ENCODE measurements at regions not wholly inside any gene's neighbourhood (a gene's known extent, or its start where the extent isn't known, plus 50 kb on each side); places are given as distances from the start of the nearest gene placed in this dataset.
"Not testable (repeated sequence)": the region's sequence is repeated elsewhere in the genome, so short reads cannot be mapped to it uniquely, and the experiment has no call there.

- DNase-seq = no peak
Measured at GRCh38 chr7:121519548-121520521, 123.7 kb upstream of the FAM3C start.

- no peak for DNase-seq
Measured at GRCh38 chr7:121517591-121517990, 121.5 kb upstream of the FAM3C start.

DNA sequence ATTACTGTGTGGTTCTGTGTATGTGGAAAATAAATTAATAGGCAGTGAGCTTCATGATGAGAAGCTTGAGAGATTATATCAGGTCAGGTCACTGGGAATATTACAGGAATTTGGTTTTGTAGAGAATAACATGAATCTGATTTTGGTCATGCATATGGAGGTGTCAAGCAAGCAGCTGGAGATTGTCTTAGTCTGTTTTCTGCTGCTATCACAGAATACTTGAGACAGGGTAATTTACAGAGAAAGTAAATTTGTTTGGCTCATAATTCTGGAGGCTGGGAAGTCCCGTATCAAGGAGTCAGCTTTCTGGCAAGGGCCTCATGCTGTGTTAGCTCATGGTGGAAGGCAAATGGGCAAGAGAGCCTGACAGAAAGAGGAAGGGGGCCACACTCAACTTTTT lies 120.7 kb upstream of the FAM3C start:
- no peak for DNase-seq

DNA sequence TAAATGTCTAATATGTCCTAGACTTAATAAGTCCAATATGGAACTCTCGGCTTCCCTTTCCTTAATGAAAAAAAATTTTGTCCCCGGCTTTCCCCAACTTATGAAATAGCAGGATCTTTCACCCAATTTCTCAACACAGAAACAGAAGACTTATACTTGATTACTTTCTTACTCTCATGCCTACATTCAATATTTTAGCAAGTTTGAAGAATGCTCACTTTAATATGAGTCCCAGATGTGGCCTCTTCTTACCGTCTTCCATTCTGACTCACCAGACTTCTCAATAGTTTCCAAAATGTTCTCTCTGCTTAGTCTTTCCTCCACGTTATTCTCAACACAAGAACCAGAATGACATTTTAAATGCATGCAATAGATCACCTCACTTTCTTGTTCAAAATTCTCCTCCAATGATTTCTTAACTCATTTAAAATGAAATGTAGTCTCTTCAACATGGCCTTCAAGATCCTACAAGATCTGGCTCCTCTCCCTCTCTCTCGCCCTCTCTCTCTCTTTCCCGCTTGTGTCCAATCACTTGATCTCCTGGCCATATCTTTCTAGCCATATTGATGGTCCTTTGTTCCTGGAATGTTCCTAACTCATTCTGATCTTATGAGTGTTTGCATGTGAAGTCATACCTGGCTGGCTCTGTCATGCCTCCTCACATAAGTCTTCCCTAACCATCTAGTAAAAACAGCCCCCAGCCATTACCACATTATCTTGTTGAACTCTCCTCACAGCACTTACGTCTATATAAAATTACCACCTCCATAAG lies 119.7 kb upstream of the FAM3C start:
- DNase-seq = no peak

DNA sequence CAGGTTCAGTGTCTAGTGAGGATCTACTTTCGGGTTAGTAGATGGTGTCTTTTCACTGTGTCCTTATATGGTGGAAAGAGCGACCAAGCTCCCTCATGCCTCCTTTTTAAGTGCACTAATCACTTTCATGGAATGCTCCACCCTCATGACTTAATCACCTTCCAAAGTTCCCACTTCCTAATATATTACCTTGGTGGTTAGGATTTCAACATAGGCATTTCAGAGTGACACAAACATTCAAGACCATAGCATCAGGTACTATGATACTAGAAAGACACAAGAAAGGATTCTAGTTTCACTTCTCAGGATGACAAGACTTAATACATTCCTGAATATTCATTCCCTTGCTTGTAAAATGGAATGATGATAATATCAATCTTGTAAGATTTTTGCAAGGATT lies 119.1 kb upstream of the FAM3C start:
- DNase-seq = no peak

GRCh38 chr7:121513105-121513504 lies 117.0 kb upstream of the FAM3C start:
- no peak for DNase-seq

GRCh38 chr7:121510858-121511482 lies 114.9 kb upstream of the FAM3C start:
- DNase-seq = no peak

- DNase-seq = no peak
Measured at GRCh38 chr7:121510302-121510701, 114.2 kb upstream of the FAM3C start.

GRCh38 chr7:121505540-121506182 lies 109.6 kb upstream of the FAM3C start:
- DNase-seq = no peak

DNA sequence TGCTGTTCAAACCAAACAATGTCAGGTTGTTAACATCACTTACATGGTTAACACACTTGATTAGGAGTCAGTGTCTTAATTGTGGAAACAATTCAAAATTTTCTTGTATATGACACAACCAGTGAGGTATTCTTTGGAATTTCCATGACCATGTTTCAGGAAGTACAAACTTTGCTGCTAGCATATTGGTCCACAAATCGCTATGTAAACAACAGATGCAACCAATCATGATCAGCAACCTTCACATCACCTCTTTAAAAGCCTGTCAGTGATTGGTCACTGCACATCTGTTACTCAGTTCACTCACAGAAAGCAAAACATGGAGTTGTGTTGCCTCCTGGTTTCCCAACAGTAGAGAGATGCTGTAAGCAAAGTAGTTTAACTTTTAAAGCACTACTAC lies 108.9 kb upstream of the FAM3C start:
- DNase-seq = no peak

DNA sequence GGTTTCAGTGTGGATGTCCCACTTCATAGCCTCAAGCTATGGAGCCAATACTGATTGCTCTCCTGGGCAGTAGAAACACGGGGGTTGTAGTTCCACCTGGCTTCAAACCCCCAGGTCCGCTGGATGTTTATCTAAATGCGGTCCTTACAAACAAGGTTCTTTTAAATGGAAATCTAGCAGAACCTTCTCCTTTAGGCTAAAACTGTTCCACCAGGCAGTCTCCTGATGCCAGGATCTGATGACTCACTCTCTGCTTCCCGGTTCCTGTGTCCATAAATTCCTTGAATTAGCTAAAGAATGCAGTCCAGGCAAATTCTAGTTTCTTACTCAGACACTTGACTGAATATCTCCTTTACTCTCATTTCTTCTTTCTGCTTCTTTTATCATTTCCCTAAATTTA lies 108.4 kb upstream of the FAM3C start:
- no peak for DNase-seq

DNA sequence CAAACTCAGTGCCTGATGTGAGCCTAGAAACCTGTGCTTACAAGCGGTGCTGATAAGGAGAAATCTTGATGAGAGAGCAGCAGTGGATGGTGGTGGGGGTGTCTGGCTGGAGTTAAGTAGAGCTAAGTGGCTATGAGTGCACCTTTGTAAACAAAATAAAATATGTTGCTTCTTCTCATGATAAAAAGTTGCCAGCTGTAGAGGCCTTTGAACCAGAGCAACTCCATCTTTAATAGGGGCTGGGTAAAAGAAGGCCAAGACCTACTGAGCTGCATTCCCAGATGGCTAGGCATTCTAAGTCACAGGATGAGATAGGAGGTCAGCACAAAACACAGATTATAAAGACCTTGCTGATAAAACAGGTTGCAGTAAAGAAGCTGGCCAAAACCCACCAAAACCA lies 107.6 kb upstream of the FAM3C start:
- DNase-seq = no peak

DNA sequence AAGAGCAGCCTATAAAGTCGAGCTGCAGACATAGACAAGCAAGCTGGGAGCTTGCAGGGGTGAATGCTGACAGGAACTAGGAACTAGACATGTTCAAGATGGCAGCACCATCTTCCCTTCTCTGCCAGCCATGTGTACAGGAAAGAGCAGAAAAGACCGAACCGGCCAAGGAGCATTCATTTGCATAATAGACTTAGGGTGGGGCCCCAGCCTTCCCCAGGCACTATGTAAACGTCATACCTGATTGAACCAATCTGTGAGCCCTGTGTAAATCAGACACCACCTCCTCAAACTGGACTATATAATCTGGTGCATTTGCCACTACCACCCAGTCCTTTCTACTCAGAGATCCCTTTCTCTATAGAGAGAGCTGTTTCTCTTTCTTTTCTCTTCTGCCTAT lies 106.9 kb upstream of the FAM3C start:
- DNase-seq = no peak

DNA sequence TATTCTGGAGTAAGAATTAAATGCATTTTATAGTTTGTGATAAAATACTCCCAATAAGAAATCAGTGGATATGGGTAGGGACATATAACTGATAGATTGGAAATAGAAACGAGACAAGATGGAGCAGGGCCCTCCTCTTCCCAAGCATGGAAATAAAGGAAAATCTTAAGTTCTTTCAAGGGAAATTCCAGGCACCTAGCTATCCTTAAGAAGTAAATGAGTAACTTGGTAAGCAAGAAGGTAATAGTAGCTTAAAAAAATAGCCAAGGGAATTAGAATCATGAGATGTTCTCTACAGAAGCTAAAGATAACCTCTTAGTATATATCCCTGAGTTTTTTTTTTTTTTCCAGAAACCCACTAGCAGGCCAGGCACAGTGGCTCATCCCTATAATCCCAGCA lies 105.5 kb upstream of the FAM3C start:
- DNase-seq = no peak

- no peak for DNase-seq
Measured at GRCh38 chr7:121500360-121501058, 104.4 kb upstream of the FAM3C start.

DNA sequence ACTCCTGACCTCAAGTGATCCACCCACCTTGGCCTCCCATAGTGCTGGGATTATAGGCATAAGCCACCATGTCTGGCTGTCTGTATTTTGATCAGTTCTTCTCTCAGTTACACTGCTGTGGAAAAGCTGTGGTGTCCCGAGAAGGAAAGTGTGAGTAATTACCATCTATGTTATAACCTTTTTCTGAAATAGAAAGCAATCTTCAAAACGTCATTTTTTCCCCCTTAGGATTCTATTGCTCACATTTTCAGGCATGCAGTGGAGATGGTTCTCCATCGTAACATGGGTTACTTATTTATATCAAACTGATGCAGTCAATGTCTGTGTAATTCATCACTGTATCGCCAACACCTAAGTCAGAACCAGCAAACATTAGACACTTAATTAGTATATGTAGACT lies 103.5 kb upstream of the FAM3C start:
- DNase-seq = no peak

GRCh38 chr7:121498816-121499215 lies 102.7 kb upstream of the FAM3C start:
- no peak for DNase-seq

GRCh38 chr7:121497545-121497944 lies 101.4 kb upstream of the FAM3C start:
- not testable (repeated sequence) for DNase-seq

- DNase-seq = no peak
Measured at GRCh38 chr7:121494516-121494915, 98.4 kb upstream of the FAM3C start.

DNA sequence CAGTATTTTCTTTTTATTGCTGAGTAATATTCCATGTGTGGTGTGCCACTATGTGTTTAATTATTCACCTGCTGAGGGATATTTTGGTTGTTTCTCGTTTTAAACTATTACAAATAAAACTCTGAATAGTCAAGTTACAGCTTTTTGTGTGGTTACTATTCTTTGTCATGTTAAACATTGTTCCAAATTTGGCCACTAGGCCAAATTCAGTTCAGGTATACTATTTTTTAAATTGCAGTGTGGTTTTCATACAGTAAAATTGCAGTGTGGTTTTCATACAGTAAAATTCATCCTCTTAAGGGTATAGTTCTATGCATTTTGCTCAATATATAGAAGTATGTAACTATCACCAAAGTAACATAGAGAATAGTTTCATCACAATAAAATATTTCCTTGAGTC lies 97.4 kb upstream of the FAM3C start:
- DNase-seq = no peak

- no peak for DNase-seq
Measured at GRCh38 chr7:121490309-121490708, 94.2 kb upstream of the FAM3C start.

DNA sequence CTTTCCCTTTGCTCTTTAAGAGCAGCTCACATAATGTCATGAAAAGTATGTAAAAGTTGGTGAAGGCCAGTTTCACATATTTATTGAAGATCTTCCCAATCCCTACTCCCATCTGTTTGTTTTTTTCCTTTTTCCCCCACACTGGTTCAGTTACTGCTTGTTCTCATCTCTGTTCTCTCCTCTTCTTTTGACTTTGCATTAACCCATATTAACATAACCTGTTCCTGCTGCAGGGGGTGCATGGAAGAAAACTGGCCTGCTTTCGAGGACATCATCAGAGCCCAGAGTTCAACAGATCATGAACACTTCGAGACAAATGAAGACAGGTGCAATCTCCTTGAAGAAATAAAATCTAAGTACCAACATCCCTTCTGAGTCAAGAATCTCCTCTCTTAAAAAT lies 93.3 kb upstream of the FAM3C start:
- no peak for DNase-seq
